Keratinocyte (primary cell): ENCODE measurements at regions not wholly inside any gene's neighbourhood (a gene's known extent, or its start where the extent isn't known, plus 50 kb on each side); places are given as distances from the start of the nearest gene placed in this dataset.

ENCODE experiments used
- DNase-seq: peaks from one replicate; pipeline ENCODE4 v3.0.0-alpha.2; 2011; ENCODE audit warnings: low read depth, missing footprints, low spot score
- FAIRE-seq: peaks from 2 replicates; lab custom pipeline; 2011; peaks lifted over from hg19 to GRCh38; lab: Jason Lieb, UNC
- H2AFZ ChIP-seq: 2 replicates; pipeline ENCODE4 v1.6.0; 2012; ENCODE audit warnings: low read length, control low read depth, inconsistent platforms; ENCODE audit not compliant: control insufficient read depth
- H3K27ac ChIP-seq: 2 replicates; pipeline ENCODE4 v1.5.1; 2011; ENCODE audit warnings: low read length; ENCODE audit not compliant: control insufficient read depth, insufficient read depth
- H3K27me3 ChIP-seq: 3 replicates; pipeline ENCODE4 v1.6.0; 2011; ENCODE audit warnings: low read length; ENCODE audit not compliant: control insufficient read depth, insufficient read depth; ENCODE audit errors: extremely low read depth
- H3K36me3 ChIP-seq, 2 experiments: 2 replicates in 1 of 2; 3 replicates in 1 of 2; pipeline ENCODE4 v1.5.1; 2011; ENCODE audit warnings: low read length in 2 of 2, mild to moderate bottlenecking in 1 of 2; ENCODE audit not compliant: control insufficient read depth in 2 of 2, insufficient read depth in 2 of 2; ENCODE audit errors: extremely low read depth in 1 of 2
- H3K4me1 ChIP-seq: 3 replicates; pipeline ENCODE4 v1.5.1; 2011; ENCODE audit warnings: low read length; ENCODE audit not compliant: control insufficient read depth, insufficient read depth; ENCODE audit errors: extremely low read depth
- H3K4me2 ChIP-seq: 3 replicates; pipeline ENCODE4 v1.6.0; 2011; ENCODE audit warnings: low read depth, low read length; ENCODE audit not compliant: control insufficient read depth, insufficient read depth; ENCODE audit errors: extremely low read depth
- H3K4me3 ChIP-seq, 3 experiments: fragments of 200-600 bp in 1 of 3; sonication (generic) in 1 of 3; 2 replicates in 2 of 3; 3 replicates in 1 of 3; pipeline ENCODE4 v1.5.1; 2011 to 2016; ENCODE audit warnings: low read length in 3 of 3, mild to moderate bottlenecking in 3 of 3, control low read depth in 2 of 3, inconsistent platforms in 1 of 3, low read depth in 1 of 3, mixed read lengths in 1 of 3, mixed run types in 1 of 3, moderate library complexity in 1 of 3; ENCODE audit not compliant: control insufficient read depth in 2 of 3, insufficient read depth in 2 of 3; ENCODE audit errors: extremely low read depth in 1 of 3
- H3K79me2 ChIP-seq: 2 replicates; pipeline ENCODE4 v1.6.0; 2012; ENCODE audit warnings: low read length; ENCODE audit not compliant: control insufficient read depth, insufficient read depth
- H3K9ac ChIP-seq: 3 replicates; pipeline ENCODE4 v1.6.0; 2011; ENCODE audit warnings: low read length; ENCODE audit not compliant: control insufficient read depth, insufficient read depth; ENCODE audit errors: extremely low read depth
- H3K9me1 ChIP-seq: 3 replicates; pipeline ENCODE4 v1.6.0; 2011; ENCODE audit warnings: low read length; ENCODE audit not compliant: control insufficient read depth, insufficient read depth; ENCODE audit errors: extremely low read depth
- H3K9me3 ChIP-seq: 2 replicates; pipeline ENCODE4 v1.5.1; 2012; ENCODE audit warnings: low read depth, low read length; ENCODE audit not compliant: control insufficient read depth
- H4K20me1 ChIP-seq: 3 replicates; pipeline ENCODE4 v1.6.0; 2011; ENCODE audit warnings: low read length; ENCODE audit not compliant: control insufficient read depth, insufficient read depth; ENCODE audit errors: extremely low read depth
- CTCF ChIP-seq, 3 experiments: IDR thresholded peaks in 1 of 3; conservative IDR thresholded peaks in 1 of 3; optimal IDR thresholded peaks in 1 of 3; 2 replicates in 2 of 3; 3 replicates in 1 of 3; pipeline versions ENCODE3 to v1.5.1; 2011; ENCODE audit warnings: low read length in 3 of 3, mild to moderate bottlenecking in 3 of 3, moderate library complexity in 2 of 3, control low read depth in 1 of 3, inconsistent platforms in 1 of 3; ENCODE audit not compliant: insufficient read depth in 2 of 3; ENCODE audit errors: extremely low read depth in 1 of 3
- EZH2 ChIP-seq: IDR thresholded peaks from one replicate; pipeline ENCODE4 v1.6.1; 2012; ENCODE audit warnings: inconsistent platforms, mild to moderate bottlenecking, low read length, moderate library complexity
- dilution Hi-C: fragments of 300-500 bp; cut with MboI; formaldehyde crosslinking; loops from one replicate; pipeline ENCODE4 v1.7.0; 2020; ENCODE audit warnings: low sequenced_read_pairs; ENCODE audit not compliant: extremely low pct_ligation_motif_present

GRCh38 chr22:48760481-48761390, 1066.9 kb downstream of the BRD1 start:
- Histone ChIP-seq H3K79me2 (no peaks in the 10 kb centered on the region), H2AFZ (no peak overlapping the region), H3K9me1 (no peaks in the 10 kb centered on the region), H3K4me3 (no peak overlapping the region), H3K9ac (no peak overlapping the region), H3K9me3 (peaks cover 24% of the 10 kb centered on the region), H4K20me1 (no peaks in the 10 kb centered on the region), H3K27me3 (no peaks in the 10 kb centered on the region), H3K4me1 (no peaks in the 10 kb centered on the region), H3K36me3 (no peaks in the 10 kb centered on the region), H3K27ac (no peak overlapping the region), H3K4me2 (no peak overlapping the region)
- DNase-seq: no peak
- dilution Hi-C loops: no loop called here
- no peak for FAIRE-seq
- TF ChIP-seq CTCF (optimal IDR thresholded peaks at IDR 0.05 in 1 of 3, IDR thresholded peaks at IDR 0.05 in 1 of 3, conservative IDR thresholded peaks at IDR 0.05 in 1 of 3; ENCODE audit: extremely low read depth in 1 of 3, insufficient read depth in 2 of 3, low read length in 3 of 3) (no peak), EZH2 (no peak)

- no peaks in the 10 kb centered on the region for H3K4me1 ChIP-seq
- DNase-seq (no peak), FAIRE-seq (no peak)
- H3K27ac ChIP-seq: no peak overlapping the region
- H3K27me3 ChIP-seq: no peaks in the 10 kb centered on the region
- H3K4me3 ChIP-seq: no peak overlapping the region
- TF ChIP-seq EZH2: no peak
- no peak for TF ChIP-seq CTCF (optimal IDR thresholded peaks at IDR 0.05 in 1 of 3, IDR thresholded peaks at IDR 0.05 in 1 of 3, conservative IDR thresholded peaks at IDR 0.05 in 1 of 3; ENCODE audit: extremely low read depth in 1 of 3, insufficient read depth in 2 of 3, low read length in 3 of 3)
- peaks cover 29% of the 10 kb centered on the region for H3K9me3 ChIP-seq
- no peaks in the 10 kb centered on the region for H3K9me1 ChIP-seq
- H3K9ac ChIP-seq: no peak overlapping the region
- H3K4me2 ChIP-seq: no peak overlapping the region
- no peaks in the 10 kb centered on the region for H4K20me1 ChIP-seq
- no peaks in the 10 kb centered on the region for H3K79me2 ChIP-seq
- dilution Hi-C loops: no loop called here
- H3K36me3 ChIP-seq: no peaks in the 10 kb centered on the region
- H2AFZ ChIP-seq: no peak overlapping the region
Measured at GRCh38 chr22:48758881-48759875, 1068.5 kb downstream of the BRD1 start.
